Fibroblast of villous mesenchyme (primary cell): ENCODE measurements at regions not wholly inside any gene's neighbourhood (a gene's known extent, or its start where the extent isn't known, plus 50 kb on each side); places are given as distances from the start of the nearest gene placed in this dataset.

ENCODE experiments used
- DNase-seq: peaks from one replicate; pipeline ENCODE4 v3.0.0-alpha.2; 2010; ENCODE audit warnings: low read depth
- H3K4me3 ChIP-seq: 2 replicates; pipeline ENCODE4 v1.5.1; 2011; ENCODE audit warnings: low read depth, mild to moderate bottlenecking, low read length
- CTCF ChIP-seq: IDR thresholded peaks from 2 replicates; pipeline ENCODE4 v1.5.1; 2012; ENCODE audit warnings: low read depth, mild to moderate bottlenecking, low read length; ENCODE audit not compliant: insufficient read depth

GRCh38 chr9:26483991-26484390 is 408.6 kb downstream of the CAAP1 start:
- TF ChIP-seq CTCF: no peak
- no peak overlapping the region for H3K4me3 ChIP-seq
- DNase-seq: no peak

GRCh38 chr9:26477963-26478362 is 414.6 kb downstream of the CAAP1 start:
- TF ChIP-seq CTCF: no peak
- H3K4me3 ChIP-seq: no peak overlapping the region
- DNase-seq: no peak

- no peak for DNase-seq
- TF ChIP-seq CTCF: no peak
Observed at GRCh38 chr9:26471261-26471660, 421.3 kb downstream of the CAAP1 start.

GRCh38 chr9:26470284-26470683 is 422.3 kb downstream of the CAAP1 start:
- no peak for DNase-seq
- no peak overlapping the region for H3K4me3 ChIP-seq
- no peak for TF ChIP-seq CTCF

More at GRCh38 chr9:26471261-26471660, 421.3 kb downstream of the CAAP1 start:
- H3K4me3 ChIP-seq: no peak overlapping the region

- no peak for TF ChIP-seq CTCF
- H3K4me3 ChIP-seq: no peak overlapping the region
Observed at GRCh38 chr9:26463837-26464236, 428.8 kb downstream of the CAAP1 start.

GRCh38 chr9:26462751-26463150 is 429.9 kb downstream of the CAAP1 start:
- H3K4me3 ChIP-seq: no peak overlapping the region
- no peak for DNase-seq
- no peak for TF ChIP-seq CTCF

More at GRCh38 chr9:26463837-26464236, 428.8 kb downstream of the CAAP1 start:
- DNase-seq: no peak

- no peak overlapping the region for H3K4me3 ChIP-seq
- DNase-seq: no peak
- no peak for TF ChIP-seq CTCF
Observed at GRCh38 chr9:26462213-26462612, 430.4 kb downstream of the CAAP1 start.
